Mesenchymal stem cell (in vitro differentiated cells and primary cell): ENCODE measurements at regions not wholly inside any gene's neighbourhood (a gene's known extent, or its start where the extent isn't known, plus 50 kb on each side); places are given as distances from the start of the nearest gene placed in this dataset.

Experiments
- DNase-seq: peaks from one replicate; pipeline ENCODE4 v3.0.0-alpha.2; 2013
- H2AFZ ChIP-seq: one replicate; pipeline ENCODE4 v1.6.1; 2013; ENCODE audit warnings: low read depth, mild to moderate bottlenecking, control low read depth, inconsistent platforms, low read length, moderate library complexity
- H2AK5ac ChIP-seq: 2 replicates; pipeline ENCODE4 v1.6.1; 2013; ENCODE audit warnings: low read length, moderate library complexity, mild to moderate bottlenecking, inconsistent platforms; ENCODE audit not compliant: severe bottlenecking
- H2BK120ac ChIP-seq: one replicate; pipeline ENCODE4 v1.6.1; 2013; ENCODE audit warnings: low read depth, mild to moderate bottlenecking, inconsistent platforms, low read length, moderate library complexity
- H2BK12ac ChIP-seq, 2 experiments: one replicate each; pipeline ENCODE4 v1.6.1; 2013; ENCODE audit warnings: inconsistent platforms in 2 of 2, low read length in 2 of 2, mild to moderate bottlenecking in 2 of 2, moderate library complexity in 2 of 2, control low read depth in 1 of 2
- H2BK15ac ChIP-seq: one replicate; pipeline ENCODE4 v1.6.1; 2013; ENCODE audit warnings: mild to moderate bottlenecking, low read depth, inconsistent platforms; ENCODE audit not compliant: poor library complexity, severe bottlenecking
- H2BK5ac ChIP-seq: 2 replicates; pipeline ENCODE4 v1.6.1; 2013; ENCODE audit warnings: low read depth, mild to moderate bottlenecking, low read length, control low read depth, inconsistent platforms; ENCODE audit not compliant: poor library complexity, severe bottlenecking
- H3K14ac ChIP-seq, 2 experiments: one replicate each; pipeline ENCODE4 v1.6.1; 2013; ENCODE audit warnings: inconsistent platforms in 2 of 2, low read length in 2 of 2, control low read depth in 1 of 2, mild to moderate bottlenecking in 1 of 2, moderate library complexity in 1 of 2
- H3K18ac ChIP-seq, 2 experiments: one replicate each; pipeline ENCODE4 v1.6.1; 2013; ENCODE audit warnings: inconsistent platforms in 2 of 2, low read length in 2 of 2, control low read depth in 1 of 2, low read depth in 1 of 2, mild to moderate bottlenecking in 1 of 2
- H3K23ac ChIP-seq, 2 experiments: one replicate each; pipeline ENCODE4 v1.6.1; 2013; ENCODE audit warnings: inconsistent platforms in 2 of 2, low read length in 2 of 2, mild to moderate bottlenecking in 2 of 2, moderate library complexity in 2 of 2, control low read depth in 1 of 2
- H3K27ac ChIP-seq: 2 replicates; pipeline ENCODE4 v1.5.1; 2013; ENCODE audit warnings: mild to moderate bottlenecking, moderate library complexity, low read length, control low read depth, inconsistent platforms; ENCODE audit not compliant: poor library complexity, severe bottlenecking
- H3K27me3 ChIP-seq, 2 experiments: 2 replicates each; pipeline versions ENCODE4 v1.6.1 to v1.7.0; 2013; ENCODE audit warnings: low read length in 2 of 2, mild to moderate bottlenecking in 2 of 2, moderate library complexity in 2 of 2, control low read depth in 1 of 2, inconsistent platforms in 1 of 2; ENCODE audit not compliant: control insufficient read depth in 1 of 2, insufficient read depth in 1 of 2
- H3K36me3 ChIP-seq, 2 experiments: 2 replicates each; pipeline versions ENCODE4 v1.6.1 to v1.7.0; 2013; ENCODE audit warnings: low read length in 2 of 2, control low read depth in 1 of 2, inconsistent platforms in 1 of 2, low read depth in 1 of 2, mild to moderate bottlenecking in 1 of 2; ENCODE audit not compliant: insufficient read depth in 2 of 2, control insufficient read depth in 1 of 2
- H3K4ac ChIP-seq, 2 experiments: one replicate each; pipeline ENCODE4 v1.6.1; 2013; ENCODE audit warnings: inconsistent platforms in 2 of 2, low read length in 2 of 2, mild to moderate bottlenecking in 2 of 2, moderate library complexity in 2 of 2, control low read depth in 1 of 2, low read depth in 1 of 2
- H3K4me1 ChIP-seq: 2 replicates; pipeline ENCODE4 v1.6.1; 2013; ENCODE audit warnings: low read depth, low read length, control low read depth; ENCODE audit not compliant: control insufficient read depth, insufficient read depth
- H3K4me2 ChIP-seq: 2 replicates; pipeline ENCODE4 v1.6.1; 2013; ENCODE audit warnings: low read length, mild to moderate bottlenecking, inconsistent platforms; ENCODE audit not compliant: poor library complexity, severe bottlenecking
- H3K4me3 ChIP-seq, 2 experiments: 2 replicates each; pipeline versions ENCODE4 v1.5.1 to v1.7.0; 2013; ENCODE audit warnings: low read length in 2 of 2, mild to moderate bottlenecking in 2 of 2, control low read depth in 1 of 2, low read depth in 1 of 2; ENCODE audit not compliant: insufficient read depth in 1 of 2
- H3K79me1 ChIP-seq: replicated peaks from 2 replicates; pipeline ENCODE4 v1.6.1; 2013; ENCODE audit warnings: mild to moderate bottlenecking, control low read depth, low read length, inconsistent platforms; ENCODE audit not compliant: poor library complexity, severe bottlenecking
- H3K9ac ChIP-seq: 2 replicates; pipeline ENCODE4 v1.7.0; 2013; ENCODE audit warnings: mild to moderate bottlenecking, low read length, moderate library complexity
- H3K9me3 ChIP-seq: 2 replicates; pipeline ENCODE4 v1.7.0; 2013; ENCODE audit warnings: mild to moderate bottlenecking, low read length; ENCODE audit not compliant: control insufficient read depth
- H4K8ac ChIP-seq: one replicate; pipeline ENCODE4 v1.6.1; 2013; ENCODE audit warnings: inconsistent platforms, mild to moderate bottlenecking, low read length, moderate library complexity
- H4K91ac ChIP-seq: one replicate; pipeline ENCODE4 v1.6.1; 2013; ENCODE audit warnings: mild to moderate bottlenecking, low read length, inconsistent platforms
- WGBS: methylation state at CpG from one replicate; pipeline ENCODE4 v1.1.7; 2013; ENCODE audit warnings: mixed read lengths; 5-methylcytosine and 5-hydroxymethylcytosine counted together

GRCh38 chr11:11722861-11723260 lies 101.1 kb upstream of the GALNT18 start:
- no peak overlapping the region for H4K8ac ChIP-seq
- WGBS: 72% methylated on average over 3 of the region's 3 CpGs
- H3K36me3 ChIP-seq: no peaks in the 10 kb centered on the region
- no peak overlapping the region for H3K23ac ChIP-seq
- no peak overlapping the region for H3K27ac ChIP-seq
- H3K27me3 ChIP-seq: peaks cover 15 to 25% of the 10 kb centered on the region in 2 experiments
- no peak overlapping the region for H3K4ac ChIP-seq
- no peak overlapping the region for H2AK5ac ChIP-seq
- H3K4me2 ChIP-seq: no peak overlapping the region
- H3K14ac ChIP-seq: no peak overlapping the region
- peaks cover 3% of the 10 kb centered on the region for H3K9me3 ChIP-seq
- no peak overlapping the region for H3K9ac ChIP-seq
- H2BK12ac ChIP-seq: no peak overlapping the region
- no peaks in the 10 kb centered on the region for H3K4me1 ChIP-seq
- H4K91ac ChIP-seq: no peak overlapping the region
- H2BK15ac ChIP-seq: no peak overlapping the region
- H3K4me3 ChIP-seq: no peak overlapping the region
- no peak for DNase-seq
- no peak overlapping the region for H2BK120ac ChIP-seq
- H3K18ac ChIP-seq: no peak overlapping the region
- no peaks in the 10 kb centered on the region for H3K79me1 ChIP-seq
- no peak overlapping the region for H2AFZ ChIP-seq
- no peak overlapping the region for H2BK5ac ChIP-seq

- WGBS: 99% methylated on average over 3 of the region's 3 CpGs
Measured at GRCh38 chr11:11722246-11722645, 100.4 kb upstream of the GALNT18 start.

GRCh38 chr11:11718511-11718910 lies 96.7 kb upstream of the GALNT18 start:
- H3K14ac ChIP-seq: no peak overlapping the region
- no peak overlapping the region for H2AFZ ChIP-seq
- H3K18ac ChIP-seq: no peak overlapping the region
- no peak overlapping the region for H3K4me3 ChIP-seq
- H3K79me1 ChIP-seq: no peaks in the 10 kb centered on the region
- H3K4me1 ChIP-seq: no peaks in the 10 kb centered on the region
- H3K27me3 ChIP-seq: peaks cover 0 to 13% of the 10 kb centered on the region in 2 experiments
- WGBS: 68% methylated on average over 2 of the region's 3 CpGs
- H3K27ac ChIP-seq: no peak overlapping the region
- no peak overlapping the region for H4K91ac ChIP-seq
- H2BK12ac ChIP-seq: no peak overlapping the region
- H3K36me3 ChIP-seq: no peaks in the 10 kb centered on the region
- H2BK120ac ChIP-seq: no peak overlapping the region
- H3K4ac ChIP-seq: no peak overlapping the region
- H3K4me2 ChIP-seq: no peak overlapping the region
- no peak overlapping the region for H3K23ac ChIP-seq
- H3K9me3 ChIP-seq: peaks cover 6% of the 10 kb centered on the region
- no peak overlapping the region for H2AK5ac ChIP-seq
- no peak overlapping the region for H4K8ac ChIP-seq
- no peak overlapping the region for H3K9ac ChIP-seq
- H2BK15ac ChIP-seq: no peak overlapping the region
- DNase-seq: no peak
- no peak overlapping the region for H2BK5ac ChIP-seq

More at GRCh38 chr11:11722246-11722645, 100.4 kb upstream of the GALNT18 start:
- Histone ChIP-seq H3K27me3 (peaks cover 14 to 21% of the 10 kb centered on the region in 2 experiments), H3K4me1 (no peaks in the 10 kb centered on the region), H2BK5ac (no peak overlapping the region), H4K91ac (no peak overlapping the region), H2BK120ac (no peak overlapping the region), H3K4me3 (no peak overlapping the region), H2AK5ac (no peak overlapping the region), H2AFZ (no peak overlapping the region), H3K9ac (no peak overlapping the region), H3K27ac (no peak overlapping the region), H3K36me3 (no peaks in the 10 kb centered on the region), H3K14ac (no peak overlapping the region), H3K4ac (no peak overlapping the region), H3K9me3 (peaks cover 3% of the 10 kb centered on the region), H3K4me2 (no peak overlapping the region), H2BK15ac (no peak overlapping the region), H2BK12ac (no peak overlapping the region), H3K18ac (no peak overlapping the region), H4K8ac (no peak overlapping the region), H3K79me1 (no peaks in the 10 kb centered on the region), H3K23ac (no peak overlapping the region)
- DNase-seq: no peak

GRCh38 chr11:11717064-11717725 lies 95.4 kb upstream of the GALNT18 start:
- Histone ChIP-seq H3K36me3 (no peaks in the 10 kb centered on the region), H3K4me2 (no peak overlapping the region), H3K9ac (no peak overlapping the region), H4K8ac (no peak overlapping the region), H3K4me3 (no peak overlapping the region), H2BK5ac (no peak overlapping the region), H2BK120ac (no peak overlapping the region), H2AFZ (no peak overlapping the region), H2BK15ac (no peak overlapping the region), H3K4ac (no peak overlapping the region), H3K18ac (no peak overlapping the region), H3K27ac (no peak overlapping the region), H3K27me3 (peaks cover 0 to 4% of the 10 kb centered on the region in 2 experiments), H3K9me3 (peaks cover 6% of the 10 kb centered on the region), H3K23ac (no peak overlapping the region), H3K79me1 (no peaks in the 10 kb centered on the region), H3K4me1 (no peaks in the 10 kb centered on the region), H2AK5ac (no peak overlapping the region), H4K91ac (no peak overlapping the region), H2BK12ac (no peak overlapping the region), H3K14ac (no peak overlapping the region)
- no peak for DNase-seq
- WGBS: 91% methylated on average over 15 of the region's 15 CpGs
